Endothelial cell of umbilical vein (primary cell): ENCODE measurements at regions not wholly inside any gene's neighbourhood (a gene's known extent, or its start where the extent isn't known, plus 50 kb on each side); places are given as distances from the start of the nearest gene placed in this dataset.

Experiments used
- BruUV-seq: library from RNA; stranded (reverse); fragments of 400-500 nt; replicated peaks from 2 replicates; lab custom pipeline; 2021; lab: Mats Ljungman, UMichigan
- CTCF ChIA-PET: fragments of 300-600, 350-600 bp; sonication (Branson Sonifier 250); formaldehyde crosslinking; loops from one replicate; lab custom pipeline; 2021; ENCODE audit warnings: antibody characterized with exemption, inconsistent platforms; lab: Charles Lee
- POLR2A ChIA-PET: fragments of 300-600, 350-600 bp; sonication (Branson Sonifier 250); formaldehyde crosslinking; loops from one replicate; lab custom pipeline; 2021; ENCODE audit warnings: antibody characterized with exemption, inconsistent platforms; lab: Charles Lee
- DNase-seq: peaks from one replicate; pipeline ENCODE4 v3.0.0-alpha.2; 2011; ENCODE audit warnings: low read depth, low spot score
- FAIRE-seq: peaks from 2 replicates; lab custom pipeline; 2011; peaks lifted over from hg19 to GRCh38; lab: Jason Lieb, UNC
- H2AFZ ChIP-seq: 2 replicates; pipeline ENCODE4 v1.6.0; 2012; ENCODE audit warnings: low read depth, low read length, control low read depth, inconsistent platforms
- H3K27ac ChIP-seq: 2 replicates; pipeline ENCODE4 v1.5.1; 2011; ENCODE audit warnings: low read depth, mild to moderate bottlenecking, control low read depth, low read length, moderate library complexity; ENCODE audit not compliant: insufficient read depth
- H3K27me3 ChIP-seq, 2 experiments: 2 replicates each; pipeline versions ENCODE4 v1.6.0 to v1.6.1; 2011; ENCODE audit warnings: low read length in 2 of 2, mixed read lengths in 1 of 2; ENCODE audit not compliant: control insufficient read depth in 2 of 2, insufficient read depth in 2 of 2
- H3K36me3 ChIP-seq, 2 experiments: 2 replicates in 1 of 2; 3 replicates in 1 of 2; pipeline ENCODE4 v1.5.1; 2011; ENCODE audit warnings: low read length in 2 of 2, mild to moderate bottlenecking in 1 of 2, moderate library complexity in 1 of 2; ENCODE audit not compliant: control insufficient read depth in 2 of 2, insufficient read depth in 2 of 2; ENCODE audit errors: extremely low read depth in 1 of 2
- H3K4me1 ChIP-seq: 3 replicates; pipeline ENCODE4 v1.5.1; 2011; ENCODE audit warnings: mild to moderate bottlenecking, low read length; ENCODE audit not compliant: control insufficient read depth, insufficient read depth; ENCODE audit errors: extremely low read depth
- H3K4me2 ChIP-seq: 2 replicates; pipeline ENCODE4 v1.6.1; 2011; ENCODE audit warnings: low read length, control low read depth, mixed read lengths; ENCODE audit not compliant: insufficient read depth
- H3K4me3 ChIP-seq, 3 experiments: fragments of 200-600 bp in 1 of 3; sonication (generic), shearing (Covaris generic) in 1 of 3; replicated peaks in 1 of 3; 2 replicates each; pipeline ENCODE4 v1.5.1; 2011 to 2016; ENCODE audit warnings: control low read depth in 3 of 3, low read length in 3 of 3, mild to moderate bottlenecking in 2 of 3, inconsistent platforms in 1 of 3, low read depth in 1 of 3, moderate library complexity in 1 of 3; ENCODE audit not compliant: insufficient read depth in 1 of 3
- H3K79me2 ChIP-seq: 2 replicates; pipeline ENCODE4 v1.6.0; 2012; ENCODE audit warnings: low read length, inconsistent platforms; ENCODE audit not compliant: control insufficient read depth, insufficient read depth
- H3K9ac ChIP-seq: replicated peaks from 2 replicates; pipeline ENCODE3; 2011; ENCODE audit warnings: low read length, control low read depth; ENCODE audit not compliant: insufficient read depth; ENCODE audit errors: extremely low read depth
- H3K9me1 ChIP-seq: replicated peaks from 3 replicates; pipeline ENCODE4 v1.6.0; 2011; ENCODE audit warnings: mild to moderate bottlenecking, low read length; ENCODE audit not compliant: control insufficient read depth, insufficient read depth; ENCODE audit errors: extremely low read depth
- H3K9me3 ChIP-seq: replicated peaks from 2 replicates; pipeline ENCODE4 v1.5.1; 2012; ENCODE audit warnings: low read length, inconsistent platforms; ENCODE audit not compliant: control insufficient read depth, insufficient read depth
- H4K20me1 ChIP-seq: replicated peaks from 2 replicates; pipeline ENCODE3; 2011; ENCODE audit warnings: mild to moderate bottlenecking, low read length; ENCODE audit not compliant: control insufficient read depth, insufficient read depth; ENCODE audit errors: extremely low read depth
- EZH2 ChIP-seq: IDR thresholded peaks from 2 replicates; pipeline ENCODE4 v1.6.1; 2012; ENCODE audit warnings: borderline replicate concordance, low read depth, mild to moderate bottlenecking, moderate library complexity, low read length, inconsistent platforms; ENCODE audit not compliant: severe bottlenecking
- FOS ChIP-seq: IDR thresholded peaks from 2 replicates; pipeline ENCODE4 v1.6.1; 2011; ENCODE audit warnings: mild to moderate bottlenecking, low read length, moderate library complexity, borderline replicate concordance; ENCODE audit not compliant: insufficient read depth
- GATA2 ChIP-seq: IDR thresholded peaks from 2 replicates; pipeline ENCODE4 v1.7.0; 2011; ENCODE audit warnings: low read depth, mild to moderate bottlenecking, moderate library complexity, mixed read lengths, low read length; ENCODE audit not compliant: insufficient read length, insufficient read depth
- JUN ChIP-seq: IDR thresholded peaks from 2 replicates; pipeline ENCODE4 v1.6.1; 2011; ENCODE audit warnings: borderline replicate concordance, low read depth; ENCODE audit not compliant: insufficient read length, insufficient read depth
- MYC ChIP-seq: IDR thresholded peaks from one replicate; pipeline ENCODE4 v1.6.1; 2011; ENCODE audit warnings: mild to moderate bottlenecking, low read depth, low read length
- POLR2A ChIP-seq: IDR thresholded peaks from 2 replicates; pipeline ENCODE4 v1.6.1; 2012; ENCODE audit warnings: low read depth, mild to moderate bottlenecking, control low read depth, low read length
- POLR2AphosphoS5 ChIP-seq: IDR thresholded peaks from 2 replicates; pipeline ENCODE4 v1.6.1; 2012; ENCODE audit warnings: low read depth, mild to moderate bottlenecking, control low read depth, low read length, moderate library complexity; ENCODE audit not compliant: insufficient read depth
- dilution Hi-C: fragments of 300-500 bp; cut with MboI; formaldehyde crosslinking; loops from one replicate; pipeline ENCODE4 v1.15.0; 2019; ENCODE audit warnings: low sequenced_read_pairs; ENCODE audit not compliant: extremely low pct_ligation_motif_present
- intact Hi-C: fragments of 100-400 bp; cut with micrococcal nuclease; formaldehyde crosslinking; loops from one replicate; pipeline ENCODE4 v1.10.0; 2022
- TF ChIP-seq, protein P1 (sequence below), 2 donors: IDR thresholded peaks; 1 replicate in 1 of 2; 2 replicates in 1 of 2; pipeline ENCODE4 v1.5.1; 2011; ENCODE audit warnings: low read length in 2 of 2, mild to moderate bottlenecking in 2 of 2, moderate library complexity in 2 of 2, control low read depth in 1 of 2, inconsistent platforms in 1 of 2, low read depth in 1 of 2; ENCODE audit not compliant: insufficient read depth in 1 of 2; ENCODE audit errors: extremely low read depth in 1 of 2
- TF ChIP-seq, protein P2 (sequence below): IDR thresholded peaks from 2 replicates; pipeline ENCODE4 v1.6.1; 2011; ENCODE audit not compliant: insufficient read depth, insufficient read length

- no peak overlapping the region for H3K9ac ChIP-seq
- no peaks in the 10 kb centered on the region for H4K20me1 ChIP-seq
- H3K36me3 ChIP-seq = no peaks in the 10 kb centered on the region
- no peaks in the 10 kb centered on the region for H3K79me2 ChIP-seq
- POLR2A ChIA-PET = no interaction called here
- intact Hi-C loops (no loop called here), dilution Hi-C loops (no loop called here)
- BruUV-seq = no TSS peak
- DNase-seq (no peak), FAIRE-seq (no peak)
- no peaks in the 10 kb centered on the region for H3K27me3 ChIP-seq
- TF ChIP-seq POLR2A (no peak), MYC (no peak), GATA2 (no peak), POLR2AphosphoS5 (no peak), FOS (no peak), EZH2 (no peak), JUN (no peak)
- TF ChIP-seq, protein P1, sequence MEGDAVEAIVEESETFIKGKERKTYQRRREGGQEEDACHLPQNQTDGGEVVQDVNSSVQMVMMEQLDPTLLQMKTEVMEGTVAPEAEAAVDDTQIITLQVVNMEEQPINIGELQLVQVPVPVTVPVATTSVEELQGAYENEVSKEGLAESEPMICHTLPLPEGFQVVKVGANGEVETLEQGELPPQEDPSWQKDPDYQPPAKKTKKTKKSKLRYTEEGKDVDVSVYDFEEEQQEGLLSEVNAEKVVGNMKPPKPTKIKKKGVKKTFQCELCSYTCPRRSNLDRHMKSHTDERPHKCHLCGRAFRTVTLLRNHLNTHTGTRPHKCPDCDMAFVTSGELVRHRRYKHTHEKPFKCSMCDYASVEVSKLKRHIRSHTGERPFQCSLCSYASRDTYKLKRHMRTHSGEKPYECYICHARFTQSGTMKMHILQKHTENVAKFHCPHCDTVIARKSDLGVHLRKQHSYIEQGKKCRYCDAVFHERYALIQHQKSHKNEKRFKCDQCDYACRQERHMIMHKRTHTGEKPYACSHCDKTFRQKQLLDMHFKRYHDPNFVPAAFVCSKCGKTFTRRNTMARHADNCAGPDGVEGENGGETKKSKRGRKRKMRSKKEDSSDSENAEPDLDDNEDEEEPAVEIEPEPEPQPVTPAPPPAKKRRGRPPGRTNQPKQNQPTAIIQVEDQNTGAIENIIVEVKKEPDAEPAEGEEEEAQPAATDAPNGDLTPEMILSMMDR (IDR thresholded peaks at IDR 0.05; ENCODE audit: extremely low read depth in 1 of 2, insufficient read depth in 1 of 2, low read depth in 1 of 2, low read length in 2 of 2) = no peak
- TF ChIP-seq, protein P2, sequence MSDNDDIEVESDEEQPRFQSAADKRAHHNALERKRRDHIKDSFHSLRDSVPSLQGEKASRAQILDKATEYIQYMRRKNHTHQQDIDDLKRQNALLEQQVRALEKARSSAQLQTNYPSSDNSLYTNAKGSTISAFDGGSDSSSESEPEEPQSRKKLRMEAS = no peak
- no peak overlapping the region for H2AFZ ChIP-seq
- H3K9me1 ChIP-seq = no peaks in the 10 kb centered on the region
- CTCF ChIA-PET = no interaction called here
- H3K27ac ChIP-seq = no peak overlapping the region
- no peaks in the 10 kb centered on the region for H3K9me3 ChIP-seq
- H3K4me1 ChIP-seq = no peaks in the 10 kb centered on the region
- H3K4me3 ChIP-seq = no peak overlapping the region
- H3K4me2 ChIP-seq = no peak overlapping the region
These were observed 228.3 kb upstream of the GBE1 start for GRCh38 chr3:81989758-81990157.
